ENCODE measurements at regions not wholly inside any gene's neighbourhood (a gene's known extent, or its start where the extent isn't known, plus 50 kb on each side); places are given as distances from the start of the nearest gene placed in this dataset.

GRCh38 chr20:60085551-60086132, 127.4 kb downstream of the CDH26 start:
- Histone ChIP-seq H3K4me2 (ENCODE audit: insufficient read depth, low read length, poor library complexity, severe bottlenecking) (no peak overlapping the region), H2AK5ac (ENCODE audit: low read depth, low read length) (no peak overlapping the region), H4K91ac (ENCODE audit: low read depth, low read length, poor library complexity) (no peak overlapping the region), H3K9ac (ENCODE audit: low read depth, low read length, poor library complexity) (no peak overlapping the region), H2BK5ac (ENCODE audit: low read length) (no peak overlapping the region), H2AFZ (ENCODE audit: low read length) (no peak overlapping the region), H3K9me3 (replicated peaks in 1 of 2; ENCODE audit: control insufficient read depth in 2 of 2, insufficient read depth in 1 of 2, low read depth in 1 of 2, low read length in 2 of 2) (no peaks in the 10 kb centered on the region), H3K14ac (ENCODE audit: low read length) (no peak overlapping the region), H3K4ac (ENCODE audit: low read length) (no peak overlapping the region), H3K18ac (ENCODE audit: low read length) (no peak overlapping the region), H3K4me3 (ENCODE audit: low read length in 2 of 2) (no peak overlapping the region), H3K23ac (ENCODE audit: low read depth, low read length, poor library complexity) (peak overlapping the region; percentile 3), H3K27ac (replicated peaks; ENCODE audit: low read length) (no peak overlapping the region), H3K4me1 (ENCODE audit: control insufficient read depth in 2 of 2, insufficient read depth in 1 of 2, low read depth in 1 of 2, low read length in 2 of 2) (no peaks in the 10 kb centered on the region), H3K79me1 (ENCODE audit: low read depth, low read length) (no peaks in the 10 kb centered on the region), H3K27me3 (ENCODE audit: control insufficient read depth in 3 of 3, insufficient read depth in 3 of 3, low read depth in 1 of 3, low read length in 3 of 3) (no peaks in the 10 kb centered on the region), H2BK15ac (ENCODE audit: low read length) (no peak overlapping the region), H4K8ac (ENCODE audit: low read depth, low read length) (no peak overlapping the region), H2BK12ac (ENCODE audit: low read length) (no peak overlapping the region), H3K36me3 (replicated peaks in 1 of 2; ENCODE audit: control insufficient read depth in 2 of 2, insufficient read depth in 2 of 2, low read length in 2 of 2) (no peaks in the 10 kb centered on the region), H2BK120ac (ENCODE audit: low read depth, low read length) (no peak overlapping the region)
- DNase-seq (ENCODE audit: low spot score), result no peak
- no CpG with 5 or more reads among the region's 9 CpGs for WGBS, 2 donors (ENCODE audit: extremely low coverage in 2 of 2, insufficient read length in 2 of 2, insufficient replicate concordance in 1 of 2)

- no peak overlapping the region for H2BK5ac ChIP-seq (ENCODE audit: low read length)
- no peak overlapping the region for H4K91ac ChIP-seq (ENCODE audit: low read depth, low read length, poor library complexity)
- no peak overlapping the region for H2BK120ac ChIP-seq (ENCODE audit: low read depth, low read length)
- no peak overlapping the region for H3K9ac ChIP-seq (ENCODE audit: low read depth, low read length, poor library complexity)
- no peak overlapping the region for H2AK5ac ChIP-seq (ENCODE audit: low read depth, low read length)
- H3K18ac ChIP-seq (ENCODE audit: low read length), result no peak overlapping the region
- H3K4me1 ChIP-seq (ENCODE audit: control insufficient read depth in 2 of 2, insufficient read depth in 1 of 2, low read depth in 1 of 2, low read length in 2 of 2), result no peaks in the 10 kb centered on the region
- no peak overlapping the region for H3K4me3 ChIP-seq (ENCODE audit: low read length in 2 of 2)
- no CpG with 5 or more reads among the region's 30 CpGs for WGBS, 2 donors (ENCODE audit: extremely low coverage in 2 of 2, insufficient read length in 2 of 2, insufficient replicate concordance in 1 of 2)
- no peaks in the 10 kb centered on the region for H3K27me3 ChIP-seq (ENCODE audit: control insufficient read depth in 3 of 3, insufficient read depth in 3 of 3, low read depth in 1 of 3, low read length in 3 of 3)
- H3K14ac ChIP-seq (ENCODE audit: low read length), result no peak overlapping the region
- DNase-seq (ENCODE audit: low spot score), result no peak
- no peak overlapping the region for H3K23ac ChIP-seq (ENCODE audit: low read depth, low read length, poor library complexity)
- no peaks in the 10 kb centered on the region for H3K36me3 ChIP-seq (replicated peaks in 1 of 2; ENCODE audit: control insufficient read depth in 2 of 2, insufficient read depth in 2 of 2, low read length in 2 of 2)
- no peak overlapping the region for H3K4ac ChIP-seq (ENCODE audit: low read length)
- no peak overlapping the region for H2AFZ ChIP-seq (ENCODE audit: low read length)
- no peak overlapping the region for H3K27ac ChIP-seq (replicated peaks; ENCODE audit: low read length)
- H2BK15ac ChIP-seq (ENCODE audit: low read length), result no peak overlapping the region
- H3K9me3 ChIP-seq (replicated peaks in 1 of 2; ENCODE audit: control insufficient read depth in 2 of 2, insufficient read depth in 1 of 2, low read depth in 1 of 2, low read length in 2 of 2), result no peaks in the 10 kb centered on the region
- H4K8ac ChIP-seq (ENCODE audit: low read depth, low read length), result no peak overlapping the region
- H3K4me2 ChIP-seq (ENCODE audit: insufficient read depth, low read length, poor library complexity, severe bottlenecking), result no peak overlapping the region
- H3K79me1 ChIP-seq (ENCODE audit: low read depth, low read length), result no peaks in the 10 kb centered on the region
- H2BK12ac ChIP-seq (ENCODE audit: low read length), result no peak overlapping the region
Measured at GRCh38 chr20:60086821-60087562, 128.8 kb downstream of the CDH26 start.

GRCh38 chr20:60087563-60088105, 129.4 kb downstream of the CDH26 start:
- H3K4me2 ChIP-seq (ENCODE audit: insufficient read depth, low read length, poor library complexity, severe bottlenecking), result no peak overlapping the region
- no peak overlapping the region for H3K18ac ChIP-seq (ENCODE audit: low read length)
- no peaks in the 10 kb centered on the region for H3K27me3 ChIP-seq (ENCODE audit: control insufficient read depth in 3 of 3, insufficient read depth in 3 of 3, low read depth in 1 of 3, low read length in 3 of 3)
- no peak overlapping the region for H2BK120ac ChIP-seq (ENCODE audit: low read depth, low read length)
- H2AK5ac ChIP-seq (ENCODE audit: low read depth, low read length), result no peak overlapping the region
- no peak overlapping the region for H3K27ac ChIP-seq (replicated peaks; ENCODE audit: low read length)
- no peak overlapping the region for H3K4ac ChIP-seq (ENCODE audit: low read length)
- no peaks in the 10 kb centered on the region for H3K9me3 ChIP-seq (replicated peaks in 1 of 2; ENCODE audit: control insufficient read depth in 2 of 2, insufficient read depth in 1 of 2, low read depth in 1 of 2, low read length in 2 of 2)
- H3K79me1 ChIP-seq (ENCODE audit: low read depth, low read length), result no peaks in the 10 kb centered on the region
- no peak overlapping the region for H3K14ac ChIP-seq (ENCODE audit: low read length)
- H3K36me3 ChIP-seq (replicated peaks in 1 of 2; ENCODE audit: control insufficient read depth in 2 of 2, insufficient read depth in 2 of 2, low read length in 2 of 2), result no peaks in the 10 kb centered on the region
- H3K4me1 ChIP-seq (ENCODE audit: control insufficient read depth in 2 of 2, insufficient read depth in 1 of 2, low read depth in 1 of 2, low read length in 2 of 2), result no peaks in the 10 kb centered on the region
- H3K23ac ChIP-seq (ENCODE audit: low read depth, low read length, poor library complexity), result no peak overlapping the region
- no peak overlapping the region for H2BK15ac ChIP-seq (ENCODE audit: low read length)
- no peak overlapping the region for H2BK12ac ChIP-seq (ENCODE audit: low read length)
- no peak overlapping the region for H3K4me3 ChIP-seq (ENCODE audit: low read length in 2 of 2)
- H4K8ac ChIP-seq (ENCODE audit: low read depth, low read length), result no peak overlapping the region
- no CpG with 5 or more reads among the region's 60 CpGs for WGBS, 2 donors (ENCODE audit: extremely low coverage in 2 of 2, insufficient read length in 2 of 2, insufficient replicate concordance in 1 of 2)
- H2BK5ac ChIP-seq (ENCODE audit: low read length), result no peak overlapping the region
- no peak for DNase-seq (ENCODE audit: low spot score)
- no peak overlapping the region for H3K9ac ChIP-seq (ENCODE audit: low read depth, low read length, poor library complexity)
- H4K91ac ChIP-seq (ENCODE audit: low read depth, low read length, poor library complexity), result no peak overlapping the region
- H2AFZ ChIP-seq (ENCODE audit: low read length), result no peak overlapping the region

DNA sequence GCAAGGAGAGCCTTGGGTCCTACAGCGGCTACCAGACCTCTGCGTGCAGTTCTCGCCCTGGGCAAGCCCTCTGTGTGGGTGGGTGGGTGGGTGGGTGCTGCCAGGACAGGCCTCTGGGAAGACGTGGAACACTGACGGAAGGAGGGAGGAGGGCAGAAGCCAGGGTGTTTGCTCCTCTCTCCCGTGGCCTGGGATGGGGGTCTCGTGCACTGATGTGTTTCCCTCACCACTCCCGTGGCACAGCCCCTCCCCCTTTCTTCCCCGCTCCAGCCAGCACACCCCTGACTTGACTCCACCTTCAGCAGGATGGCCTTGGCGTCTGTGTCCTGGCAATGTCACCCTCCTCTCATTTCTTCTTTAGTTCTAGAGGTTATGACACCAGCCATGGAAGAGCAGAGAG, 130.0 kb downstream of the CDH26 start:
- Histone ChIP-seq H3K18ac (ENCODE audit: low read length) (no peak overlapping the region), H3K9ac (ENCODE audit: low read depth, low read length, poor library complexity) (no peak overlapping the region), H3K4ac (ENCODE audit: low read length) (no peak overlapping the region), H3K36me3 (replicated peaks in 1 of 2; ENCODE audit: control insufficient read depth in 2 of 2, insufficient read depth in 2 of 2, low read length in 2 of 2) (no peaks in the 10 kb centered on the region), H4K8ac (ENCODE audit: low read depth, low read length) (no peak overlapping the region), H3K27ac (replicated peaks; ENCODE audit: low read length) (no peak overlapping the region), H2BK15ac (ENCODE audit: low read length) (no peak overlapping the region), H3K4me2 (ENCODE audit: insufficient read depth, low read length, poor library complexity, severe bottlenecking) (no peak overlapping the region), H2AK5ac (ENCODE audit: low read depth, low read length) (no peak overlapping the region), H3K79me1 (ENCODE audit: low read depth, low read length) (no peaks in the 10 kb centered on the region), H2BK12ac (ENCODE audit: low read length) (no peak overlapping the region), H2AFZ (ENCODE audit: low read length) (no peak overlapping the region), H3K23ac (ENCODE audit: low read depth, low read length, poor library complexity) (no peak overlapping the region), H3K27me3 (ENCODE audit: control insufficient read depth in 3 of 3, insufficient read depth in 3 of 3, low read depth in 1 of 3, low read length in 3 of 3) (no peaks in the 10 kb centered on the region), H3K4me3 (ENCODE audit: low read length in 2 of 2) (no peak overlapping the region), H2BK120ac (ENCODE audit: low read depth, low read length) (no peak overlapping the region), H4K91ac (ENCODE audit: low read depth, low read length, poor library complexity) (no peak overlapping the region), H3K4me1 (ENCODE audit: control insufficient read depth in 2 of 2, insufficient read depth in 1 of 2, low read depth in 1 of 2, low read length in 2 of 2) (no peaks in the 10 kb centered on the region), H3K14ac (ENCODE audit: low read length) (no peak overlapping the region), H3K9me3 (replicated peaks in 1 of 2; ENCODE audit: control insufficient read depth in 2 of 2, insufficient read depth in 1 of 2, low read depth in 1 of 2, low read length in 2 of 2) (peaks cover 0 to 2% of the 10 kb centered on the region in 2 donors), H2BK5ac (ENCODE audit: low read length) (no peak overlapping the region)
- no CpG with 5 or more reads among the region's 10 CpGs for WGBS, 2 donors (ENCODE audit: extremely low coverage in 2 of 2, insufficient read length in 2 of 2, insufficient replicate concordance in 1 of 2)
- no peak for DNase-seq (ENCODE audit: low spot score)

Measured in neuronal stem cell (in vitro differentiated cells).